ENCODE measurements at regions not wholly inside any gene's neighbourhood (a gene's known extent, or its start where the extent isn't known, plus 50 kb on each side); places are given as distances from the start of the nearest gene placed in this dataset.

GRCh38 chr9:135340143-135340655 lies 139.4 kb upstream of the PPP1R26 start:
- Histone ChIP-seq H3K27me3 (peaks cover 0 to 7% of the 10 kb centered on the region in 2 donors), H3K4me3 (no peak overlapping the region), H3K36me3 (no peaks in the 10 kb centered on the region), H3K27ac (no peak overlapping the region), H3K4me1 (no peaks in the 10 kb centered on the region), H3K9me3 (no peaks in the 10 kb centered on the region)
- TF ChIP-seq CTCF (IDR thresholded peaks at IDR 0.05) (no peak), POLR2A (IDR thresholded peaks at IDR 0.05) (no peak)
- intact Hi-C loops (cut with DNase I): loop anchor here (5.0 kb wide), 2 partner anchors 253 to 258 kb away; partner anchors contain the start of gene OLFM1 (in 1 of the 2)
- 16% methylated on average over 12 of the region's 12 CpGs for WGBS (ENCODE audit: insufficient coverage, low coverage, low lambda C conversion rate, missing lambda C conversion rate)
- ATAC-seq (no peak), DNase-seq (peak in 2 of 3 donors; percentile 6 to 36)

GRCh38 chr9:135340726-135341475 lies 138.7 kb upstream of the PPP1R26 start:
- intact Hi-C loops (cut with DNase I): loop anchor here (5.0 kb wide), 2 partner anchors 254 to 259 kb away; partner anchors contain the start of gene OLFM1 (in 1 of the 2)
- peak in 2 of 3 donors; percentile 8 to 37 for DNase-seq
- no peak for ATAC-seq
- Histone ChIP-seq H3K36me3 (no peaks in the 10 kb centered on the region), H3K4me3 (no peak overlapping the region), H3K4me1 (no peaks in the 10 kb centered on the region), H3K27me3 (peaks cover 0 to 7% of the 10 kb centered on the region in 2 donors), H3K9me3 (no peaks in the 10 kb centered on the region), H3K27ac (no peak overlapping the region)
- TF ChIP-seq CTCF (IDR thresholded peaks at IDR 0.05) (no peak), POLR2A (IDR thresholded peaks at IDR 0.05) (no peak)
- WGBS (ENCODE audit: insufficient coverage, low coverage, low lambda C conversion rate, missing lambda C conversion rate): 55% methylated on average over 11 of the region's 20 CpGs

GRCh38 chr9:135341612-135342169 lies 137.9 kb upstream of the PPP1R26 start:
- Histone ChIP-seq H3K4me1 (no peaks in the 10 kb centered on the region), H3K4me3 (no peak overlapping the region), H3K9me3 (no peaks in the 10 kb centered on the region), H3K36me3 (no peaks in the 10 kb centered on the region), H3K27ac (no peak overlapping the region), H3K27me3 (peaks cover 0 to 7% of the 10 kb centered on the region in 2 donors)
- ATAC-seq (no peak), DNase-seq (peak in 2 of 3 donors; percentile 6 to 45)
- intact Hi-C loops (cut with DNase I): loop anchor here (5.0 kb wide), 2 partner anchors 254 to 259 kb away; partner anchors contain the start of gene OLFM1 (in 1 of the 2)
- no peak for TF ChIP-seq POLR2A (IDR thresholded peaks at IDR 0.05)
- no peak for TF ChIP-seq CTCF (IDR thresholded peaks at IDR 0.05)
- no CpG with 5 or more reads among the region's 13 CpGs for WGBS (ENCODE audit: insufficient coverage, low coverage, low lambda C conversion rate, missing lambda C conversion rate)

- intact Hi-C loops (cut with DNase I): loop anchor here (5.0 kb wide), 2 partner anchors 255 to 260 kb away; partner anchors contain the start of gene OLFM1 (in 1 of the 2)
- ATAC-seq (no peak), DNase-seq (peak in 2 of 3 donors; percentile 11 to 43)
- Histone ChIP-seq H3K27me3 (peaks cover 0 to 7% of the 10 kb centered on the region in 2 donors), H3K36me3 (no peaks in the 10 kb centered on the region), H3K9me3 (no peaks in the 10 kb centered on the region), H3K27ac (no peak overlapping the region), H3K4me1 (no peaks in the 10 kb centered on the region), H3K4me3 (no peak overlapping the region)
- WGBS (ENCODE audit: insufficient coverage, low coverage, low lambda C conversion rate, missing lambda C conversion rate): 49% methylated on average over 3 of the region's 23 CpGs
- TF ChIP-seq POLR2A (IDR thresholded peaks at IDR 0.05): no peak
- TF ChIP-seq CTCF (IDR thresholded peaks at IDR 0.05): no peak
Measured at GRCh38 chr9:135342206-135343130, 137.1 kb upstream of the PPP1R26 start.

Data from right lobe of liver (tissue), 6 donors.